Glomerular visceral epithelial cell (primary cell): ENCODE measurements at regions not wholly inside any gene's neighbourhood (a gene's known extent, or its start where the extent isn't known, plus 50 kb on each side); places are given as distances from the start of the nearest gene placed in this dataset.
A peak's percentile ranks its signal among the peaks of the same experiment; 100 is the strongest.

Experiments used
- DNase-seq: peaks from one replicate; pipeline ENCODE4 v3.0.0-alpha.2; 2016; ENCODE audit errors: extremely low spot score

GRCh38 chr5:85170183-85170582, 785.5 kb upstream of the EDIL3 start:
- DNase-seq: no peak

- no peak for DNase-seq
Observed at GRCh38 chr5:85173469-85173868, 788.8 kb upstream of the EDIL3 start.

- no peak for DNase-seq
Observed at GRCh38 chr5:85182344-85182743, 797.7 kb upstream of the EDIL3 start.

- DNase-seq: no peak
Observed at GRCh38 chr5:85204289-85204688, 819.6 kb upstream of the EDIL3 start.

GRCh38 chr5:85205430-85205829, 820.8 kb upstream of the EDIL3 start:
- no peak for DNase-seq

- DNase-seq: no peak
Observed at GRCh38 chr5:85225388-85225787, 840.7 kb upstream of the EDIL3 start.

- no peak for DNase-seq
Observed at GRCh38 chr5:85249204-85249603, 864.5 kb upstream of the EDIL3 start.

- no peak for DNase-seq
Observed at GRCh38 chr5:85263125-85263524, 878.4 kb upstream of the EDIL3 start.

GRCh38 chr5:85266692-85267091, 882.0 kb upstream of the EDIL3 start:
- DNase-seq: no peak

GRCh38 chr5:85268194-85268593, 883.5 kb upstream of the EDIL3 start:
- DNase-seq: no peak

- no peak for DNase-seq
Observed at GRCh38 chr5:85278193-85278592, 893.5 kb upstream of the EDIL3 start.

- DNase-seq: no peak
Observed at GRCh38 chr5:85288914-85289313, 904.2 kb upstream of the EDIL3 start.

- DNase-seq: peak; percentile 58
Observed at GRCh38 chr5:85293145-85293785, 908.6 kb upstream of the EDIL3 start.

- no peak for DNase-seq
Observed at GRCh38 chr5:85304524-85304923, 919.8 kb upstream of the EDIL3 start.

GRCh38 chr5:85305766-85306165, 921.1 kb upstream of the EDIL3 start:
- DNase-seq: no peak

GRCh38 chr5:85311536-85311935, 926.9 kb upstream of the EDIL3 start:
- no peak for DNase-seq

- DNase-seq: no peak
Observed at GRCh38 chr5:85320495-85320894, 935.8 kb upstream of the EDIL3 start.

GRCh38 chr5:85333276-85333675, 948.6 kb upstream of the EDIL3 start:
- no peak for DNase-seq

- DNase-seq: no peak
Observed at GRCh38 chr5:85337435-85337834, 952.8 kb upstream of the EDIL3 start.

GRCh38 chr5:85340790-85341189, 956.1 kb upstream of the EDIL3 start:
- no peak for DNase-seq

GRCh38 chr5:85345818-85346217, 961.1 kb upstream of the EDIL3 start:
- no peak for DNase-seq

- DNase-seq: no peak
Observed at GRCh38 chr5:85357309-85357708, 972.6 kb upstream of the EDIL3 start.

GRCh38 chr5:85375525-85375924, 990.8 kb upstream of the EDIL3 start:
- DNase-seq: no peak

- no peak for DNase-seq
Observed at GRCh38 chr5:85388770-85389169, 1004.1 kb upstream of the EDIL3 start.
